Transverse colon (tissue), 4 donors: ENCODE measurements at regions not wholly inside any gene's neighbourhood (a gene's known extent, or its start where the extent isn't known, plus 50 kb on each side); places are given as distances from the start of the nearest gene placed in this dataset.

Experiments
- DNase-seq: peaks from one replicate; pipeline ENCODE4 v3.0.0-alpha.2; 2019
- H3K27ac ChIP-seq, 4 donors: fragments of 200-600 bp; sonication (generic); 2 replicates each; pipeline ENCODE4 v1.5.1; 2016 to 2018; ENCODE audit warnings: inconsistent platforms in 4 of 4
- H3K27me3 ChIP-seq: fragments of 200-600 bp; sonication (generic); 2 replicates; pipeline ENCODE4 v1.5.1; 2017; ENCODE audit warnings: inconsistent platforms
- H3K36me3 ChIP-seq, 4 donors: fragments of 200-600 bp; sonication (generic); 2 replicates each; pipeline ENCODE4 v1.5.1; 2017 to 2019; ENCODE audit warnings: inconsistent platforms in 4 of 4
- H3K4me1 ChIP-seq, 4 donors: fragments of 200-600 bp; sonication (generic); 2 replicates each; pipeline ENCODE4 v1.5.1; 2017 to 2020; ENCODE audit warnings: inconsistent platforms in 4 of 4
- H3K4me3 ChIP-seq, 4 donors: fragments of 200-600 bp; sonication (generic); 1 replicate in 1 of 4; 2 replicates in 3 of 4; pipeline versions ENCODE4 v1.5.1 to v1.6.1; 2017 to 2019; ENCODE audit warnings: inconsistent platforms in 4 of 4
- H3K9me3 ChIP-seq, 2 donors: fragments of 200-600 bp; sonication (generic); 2 replicates each; pipeline ENCODE4 v1.5.1; 2017 to 2019; ENCODE audit warnings: inconsistent platforms in 2 of 2
- EP300 ChIP-seq: sonication (generic); formaldehyde crosslinking; IDR thresholded peaks from one replicate; pipeline ENCODE4 v1.6.1; 2017; ENCODE audit warnings: antibody characterized with exemption, low read depth
- POLR2A ChIP-seq: fragments of 450-650 bp; IDR thresholded peaks from one replicate; pipeline ENCODE4 v1.6.1; 2016; ENCODE audit warnings: antibody characterized with exemption, mild to moderate bottlenecking, moderate library complexity
- POLR2AphosphoS5 ChIP-seq, 3 donors: sonication (generic); formaldehyde crosslinking; IDR thresholded peaks; one replicate each; pipeline ENCODE4 v1.6.1; 2016; ENCODE audit warnings: antibody characterized with exemption in 3 of 3
- WGBS, 2 donors: methylation state at CpG; one replicate each; pipeline ENCODE4 v1.1.5; 2018; ENCODE audit warnings: low coverage in 1 of 2; 5-methylcytosine and 5-hydroxymethylcytosine counted together
- in situ Hi-C, 4 donors: fragments of 200-750 bp; cut with MboI; loops; one replicate each; pipeline versions ENCODE4 v1.15.0 to v1.15.1; 2017; ENCODE audit warnings: low sequenced_read_pairs in 3 of 4, low pct_ligation_motif_present in 1 of 4, low pct_unique_long_range_greater_than_20kb in 1 of 4
- intact Hi-C: fragments of 100-400 bp; cut with DNase I; formaldehyde crosslinking; loops from one replicate; pipeline ENCODE4 v1.15.1; 2023; ENCODE audit warnings: low total_unique reads
- TF ChIP-seq, protein P1 (sequence below), 5 experiments: fragments of 200-600 bp in 3 of 5; fragments of 450-650 bp in 2 of 5; sonication (generic) in 3 of 5; IDR thresholded peaks; 1 replicate in 2 of 5; 2 replicates in 3 of 5; pipeline ENCODE4 v1.5.1; 2016 to 2017; ENCODE audit warnings: antibody characterized with exemption in 5 of 5, inconsistent platforms in 3 of 5, mild to moderate bottlenecking in 2 of 5, moderate library complexity in 1 of 5

- in situ Hi-C loops = no loop called here
- H3K4me1 ChIP-seq = no peaks in the 10 kb centered on the region
- no peaks in the 10 kb centered on the region for H3K9me3 ChIP-seq
- 42 to 53% methylated on average over 2 of the region's 2 CpGs for WGBS, 2 donors
- no peak overlapping the region for H3K27ac ChIP-seq
- no peak overlapping the region for H3K4me3 ChIP-seq
- DNase-seq = no peak
- no peaks in the 10 kb centered on the region for H3K27me3 ChIP-seq
- TF ChIP-seq EP300 (no peak), POLR2AphosphoS5 (IDR thresholded peaks at IDR 0.05) (no peak), POLR2A (no peak)
- TF ChIP-seq, protein P1, sequence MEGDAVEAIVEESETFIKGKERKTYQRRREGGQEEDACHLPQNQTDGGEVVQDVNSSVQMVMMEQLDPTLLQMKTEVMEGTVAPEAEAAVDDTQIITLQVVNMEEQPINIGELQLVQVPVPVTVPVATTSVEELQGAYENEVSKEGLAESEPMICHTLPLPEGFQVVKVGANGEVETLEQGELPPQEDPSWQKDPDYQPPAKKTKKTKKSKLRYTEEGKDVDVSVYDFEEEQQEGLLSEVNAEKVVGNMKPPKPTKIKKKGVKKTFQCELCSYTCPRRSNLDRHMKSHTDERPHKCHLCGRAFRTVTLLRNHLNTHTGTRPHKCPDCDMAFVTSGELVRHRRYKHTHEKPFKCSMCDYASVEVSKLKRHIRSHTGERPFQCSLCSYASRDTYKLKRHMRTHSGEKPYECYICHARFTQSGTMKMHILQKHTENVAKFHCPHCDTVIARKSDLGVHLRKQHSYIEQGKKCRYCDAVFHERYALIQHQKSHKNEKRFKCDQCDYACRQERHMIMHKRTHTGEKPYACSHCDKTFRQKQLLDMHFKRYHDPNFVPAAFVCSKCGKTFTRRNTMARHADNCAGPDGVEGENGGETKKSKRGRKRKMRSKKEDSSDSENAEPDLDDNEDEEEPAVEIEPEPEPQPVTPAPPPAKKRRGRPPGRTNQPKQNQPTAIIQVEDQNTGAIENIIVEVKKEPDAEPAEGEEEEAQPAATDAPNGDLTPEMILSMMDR (IDR thresholded peaks at IDR 0.05) = no peak
- H3K36me3 ChIP-seq = no peaks in the 10 kb centered on the region
- intact Hi-C loops = no loop called here
These were observed 575.3 kb downstream of the TRIML1 start for GRCh38 chr4:188714501-188714900.

GRCh38 chr4:188714907-188715306, 575.7 kb downstream of the TRIML1 start:
- Histone ChIP-seq H3K36me3 (no peaks in the 10 kb centered on the region), H3K4me1 (no peaks in the 10 kb centered on the region), H3K27me3 (no peaks in the 10 kb centered on the region), H3K27ac (no peak overlapping the region), H3K4me3 (no peak overlapping the region), H3K9me3 (peaks cover 0 to 3% of the 10 kb centered on the region in 2 donors)
- in situ Hi-C loops (no loop called here), intact Hi-C loops (no loop called here)
- TF ChIP-seq POLR2AphosphoS5 (IDR thresholded peaks at IDR 0.05) = no peak
- no peak for TF ChIP-seq EP300
- no peak for TF ChIP-seq POLR2A
- TF ChIP-seq, protein P1 (IDR thresholded peaks at IDR 0.05) = no peak
- no peak for DNase-seq
- 77 to 86% methylated on average over 3 of the region's 3 CpGs for WGBS, 2 donors

- Histone ChIP-seq H3K4me3 (no peak overlapping the region), H3K9me3 (peaks cover 0 to 7% of the 10 kb centered on the region in 2 donors), H3K27ac (no peak overlapping the region), H3K27me3 (no peaks in the 10 kb centered on the region), H3K36me3 (no peaks in the 10 kb centered on the region), H3K4me1 (no peaks in the 10 kb centered on the region)
- TF ChIP-seq POLR2AphosphoS5 (IDR thresholded peaks at IDR 0.05) = no peak
- no peak for TF ChIP-seq EP300
- TF ChIP-seq POLR2A = no peak
- in situ Hi-C loops (no loop called here), intact Hi-C loops (no loop called here)
- 85 to 93% methylated on average over 2 of the region's 2 CpGs for WGBS, 2 donors
- no peak for DNase-seq
These were observed 578.4 kb downstream of the TRIML1 start for GRCh38 chr4:188717661-188718060.

DNA sequence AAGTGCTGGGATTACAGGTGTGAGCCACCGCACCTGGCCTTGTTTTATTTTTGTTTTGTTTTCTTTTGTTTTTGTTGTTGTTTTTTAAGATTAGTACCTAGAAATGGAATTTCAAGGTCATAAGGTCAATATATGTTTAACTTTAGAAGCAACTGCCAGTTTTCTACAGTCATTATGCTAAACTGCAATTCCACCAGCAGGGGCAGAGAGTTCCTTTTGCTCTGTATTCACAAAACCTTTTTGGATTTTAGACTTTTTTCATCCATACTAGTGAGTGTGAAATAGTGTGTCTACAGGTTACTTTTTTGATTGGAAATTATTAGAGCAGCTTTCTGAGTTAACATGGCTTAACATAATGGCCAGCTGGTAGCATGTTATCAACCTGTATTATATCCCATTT, 580.6 kb downstream of the TRIML1 start:
- H3K4me1 ChIP-seq = no peaks in the 10 kb centered on the region
- intact Hi-C loops = no loop called here
- H3K27me3 ChIP-seq = no peaks in the 10 kb centered on the region
- no peak for TF ChIP-seq EP300
- no peak for TF ChIP-seq POLR2AphosphoS5 (IDR thresholded peaks at IDR 0.05)
- TF ChIP-seq, protein P1 (IDR thresholded peaks at IDR 0.05) = no peak
- no peak for TF ChIP-seq POLR2A
- WGBS, 2 donors = 94 to 100% methylated on average over 1 of the region's 1 CpG
- H3K4me3 ChIP-seq = no peak overlapping the region
- H3K27ac ChIP-seq = no peak overlapping the region
- DNase-seq = no peak
- H3K36me3 ChIP-seq = no peaks in the 10 kb centered on the region
- H3K9me3 ChIP-seq = peaks cover 0 to 7% of the 10 kb centered on the region in 2 donors
- in situ Hi-C loops = no loop called here

- no peaks in the 10 kb centered on the region for H3K4me1 ChIP-seq
- no peak for DNase-seq
- intact Hi-C loops (no loop called here), in situ Hi-C loops (no loop called here)
- H3K9me3 ChIP-seq = peaks cover 3 to 7% of the 10 kb centered on the region in 2 donors
- TF ChIP-seq, protein P1 (IDR thresholded peaks at IDR 0.05) = no peak
- no peak for TF ChIP-seq EP300
- H3K27ac ChIP-seq = no peak overlapping the region
- H3K27me3 ChIP-seq = no peaks in the 10 kb centered on the region
- H3K36me3 ChIP-seq = no peaks in the 10 kb centered on the region
- no peak overlapping the region for H3K4me3 ChIP-seq
These were observed 583.7 kb downstream of the TRIML1 start for GRCh38 chr4:188722911-188723310.
